ENCODE measurements at regions not wholly inside any gene's neighbourhood (a gene's known extent, or its start where the extent isn't known, plus 50 kb on each side); places are given as distances from the start of the nearest gene placed in this dataset.

GRCh38 chr14:61847861-61848260 lies 85.6 kb downstream of the SNAPC1 start:
- in situ Hi-C loops (cut with HindIII; ENCODE audit: low sequenced_read_pairs): loop anchor here (25.0 kb wide), 1 partner anchor 561 kb away; the partner anchor contains the start of gene TMEM30B

- in situ Hi-C loops (cut with HindIII; ENCODE audit: low sequenced_read_pairs): no loop called here
Measured at GRCh38 chr14:61854898-61855297, 92.7 kb downstream of the SNAPC1 start.

- in situ Hi-C loops (cut with HindIII; ENCODE audit: low sequenced_read_pairs): no loop called here
Measured at GRCh38 chr14:61860294-61860918, 98.2 kb downstream of the SNAPC1 start.

- in situ Hi-C loops (cut with HindIII; ENCODE audit: low sequenced_read_pairs): no loop called here
Measured at GRCh38 chr14:61861320-61861865, 99.2 kb downstream of the SNAPC1 start.

GRCh38 chr14:61864329-61864898 lies 102.2 kb downstream of the SNAPC1 start:
- in situ Hi-C loops (cut with HindIII; ENCODE audit: low sequenced_read_pairs): no loop called here

GRCh38 chr14:61866932-61867920 lies 105.0 kb downstream of the SNAPC1 start:
- in situ Hi-C loops (cut with HindIII; ENCODE audit: low sequenced_read_pairs): no loop called here

GRCh38 chr14:61868846-61869245 lies 106.6 kb downstream of the SNAPC1 start:
- in situ Hi-C loops (cut with HindIII; ENCODE audit: low sequenced_read_pairs): no loop called here

- in situ Hi-C loops (cut with HindIII; ENCODE audit: low sequenced_read_pairs): no loop called here
Measured at GRCh38 chr14:61870163-61870562, 107.9 kb downstream of the SNAPC1 start.

GRCh38 chr14:61872452-61872851 lies 110.2 kb downstream of the SNAPC1 start:
- in situ Hi-C loops (cut with HindIII; ENCODE audit: low sequenced_read_pairs): no loop called here

GRCh38 chr14:61875483-61875882 lies 113.3 kb downstream of the SNAPC1 start:
- in situ Hi-C loops (cut with HindIII; ENCODE audit: low sequenced_read_pairs): no loop called here

- in situ Hi-C loops (cut with HindIII; ENCODE audit: low sequenced_read_pairs): no loop called here
Measured at GRCh38 chr14:61876362-61877034, 114.3 kb downstream of the SNAPC1 start.

- in situ Hi-C loops (cut with HindIII; ENCODE audit: low sequenced_read_pairs): no loop called here
Measured at GRCh38 chr14:61877035-61877390, 114.8 kb downstream of the SNAPC1 start.

- in situ Hi-C loops (cut with HindIII; ENCODE audit: low sequenced_read_pairs): no loop called here
Measured at GRCh38 chr14:61877768-61878167, 115.5 kb downstream of the SNAPC1 start.

GRCh38 chr14:61878931-61879330 lies 116.7 kb downstream of the SNAPC1 start:
- in situ Hi-C loops (cut with HindIII; ENCODE audit: low sequenced_read_pairs): no loop called here

GRCh38 chr14:61881046-61881445 lies 118.8 kb downstream of the SNAPC1 start:
- in situ Hi-C loops (cut with HindIII; ENCODE audit: low sequenced_read_pairs): no loop called here

- in situ Hi-C loops (cut with HindIII; ENCODE audit: low sequenced_read_pairs): no loop called here
Measured at GRCh38 chr14:61884711-61885110, 122.5 kb downstream of the SNAPC1 start.

GRCh38 chr14:61885203-61885961 lies 123.2 kb downstream of the SNAPC1 start:
- in situ Hi-C loops (cut with HindIII; ENCODE audit: low sequenced_read_pairs): no loop called here

GRCh38 chr14:61887628-61888027 lies 125.4 kb downstream of the SNAPC1 start:
- in situ Hi-C loops (cut with HindIII; ENCODE audit: low sequenced_read_pairs): no loop called here

- in situ Hi-C loops (cut with HindIII; ENCODE audit: low sequenced_read_pairs): no loop called here
Measured at GRCh38 chr14:61889914-61890351, 127.7 kb downstream of the SNAPC1 start.

- in situ Hi-C loops (cut with HindIII; ENCODE audit: low sequenced_read_pairs): no loop called here
Measured at GRCh38 chr14:61891170-61891569, 128.9 kb downstream of the SNAPC1 start.
